ENCODE measurements at regions not wholly inside any gene's neighbourhood (a gene's known extent, or its start where the extent isn't known, plus 50 kb on each side); places are given as distances from the start of the nearest gene placed in this dataset.

- TF ChIP-seq, protein P1, sequence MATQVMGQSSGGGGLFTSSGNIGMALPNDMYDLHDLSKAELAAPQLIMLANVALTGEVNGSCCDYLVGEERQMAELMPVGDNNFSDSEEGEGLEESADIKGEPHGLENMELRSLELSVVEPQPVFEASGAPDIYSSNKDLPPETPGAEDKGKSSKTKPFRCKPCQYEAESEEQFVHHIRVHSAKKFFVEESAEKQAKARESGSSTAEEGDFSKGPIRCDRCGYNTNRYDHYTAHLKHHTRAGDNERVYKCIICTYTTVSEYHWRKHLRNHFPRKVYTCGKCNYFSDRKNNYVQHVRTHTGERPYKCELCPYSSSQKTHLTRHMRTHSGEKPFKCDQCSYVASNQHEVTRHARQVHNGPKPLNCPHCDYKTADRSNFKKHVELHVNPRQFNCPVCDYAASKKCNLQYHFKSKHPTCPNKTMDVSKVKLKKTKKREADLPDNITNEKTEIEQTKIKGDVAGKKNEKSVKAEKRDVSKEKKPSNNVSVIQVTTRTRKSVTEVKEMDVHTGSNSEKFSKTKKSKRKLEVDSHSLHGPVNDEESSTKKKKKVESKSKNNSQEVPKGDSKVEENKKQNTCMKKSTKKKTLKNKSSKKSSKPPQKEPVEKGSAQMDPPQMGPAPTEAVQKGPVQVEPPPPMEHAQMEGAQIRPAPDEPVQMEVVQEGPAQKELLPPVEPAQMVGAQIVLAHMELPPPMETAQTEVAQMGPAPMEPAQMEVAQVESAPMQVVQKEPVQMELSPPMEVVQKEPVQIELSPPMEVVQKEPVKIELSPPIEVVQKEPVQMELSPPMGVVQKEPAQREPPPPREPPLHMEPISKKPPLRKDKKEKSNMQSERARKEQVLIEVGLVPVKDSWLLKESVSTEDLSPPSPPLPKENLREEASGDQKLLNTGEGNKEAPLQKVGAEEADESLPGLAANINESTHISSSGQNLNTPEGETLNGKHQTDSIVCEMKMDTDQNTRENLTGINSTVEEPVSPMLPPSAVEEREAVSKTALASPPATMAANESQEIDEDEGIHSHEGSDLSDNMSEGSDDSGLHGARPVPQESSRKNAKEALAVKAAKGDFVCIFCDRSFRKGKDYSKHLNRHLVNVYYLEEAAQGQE (IDR thresholded peaks at IDR 0.05; ENCODE audit: low read depth, low read length), result no peak
- no peak for TF ChIP-seq YY1 (IDR thresholded peaks at IDR 0.05; ENCODE audit: low read depth)
- no peak for TF ChIP-seq USF1 (IDR thresholded peaks at IDR 0.05; ENCODE audit: borderline replicate concordance, low read depth)
- no peak for TF ChIP-seq SMC3 (IDR thresholded peaks at IDR 0.05; ENCODE audit: low read depth, low read length)
- no peak for TF ChIP-seq RAD21 (IDR thresholded peaks at IDR 0.05; ENCODE audit: low read length)
- TF ChIP-seq FOXJ3 (CRISPR knock-in tag; IDR thresholded peaks at IDR 0.05), result no peak
- TF ChIP-seq EP300 (IDR thresholded peaks at IDR 0.05; ENCODE audit: borderline replicate concordance in 1 of 2, low read depth in 1 of 2, low read length in 1 of 2), result no peak
- TF ChIP-seq MXI1 (IDR thresholded peaks at IDR 0.05; ENCODE audit: low read depth, low read length), result no peak
- no peak for TF ChIP-seq ELF1 (IDR thresholded peaks at IDR 0.05)
- TF ChIP-seq PBX3 (IDR thresholded peaks at IDR 0.05), result no peak
Observed at GRCh38 chr5:135232958-135233357, 166.1 kb downstream of the MACROH2A1 start (continued).

DNA sequence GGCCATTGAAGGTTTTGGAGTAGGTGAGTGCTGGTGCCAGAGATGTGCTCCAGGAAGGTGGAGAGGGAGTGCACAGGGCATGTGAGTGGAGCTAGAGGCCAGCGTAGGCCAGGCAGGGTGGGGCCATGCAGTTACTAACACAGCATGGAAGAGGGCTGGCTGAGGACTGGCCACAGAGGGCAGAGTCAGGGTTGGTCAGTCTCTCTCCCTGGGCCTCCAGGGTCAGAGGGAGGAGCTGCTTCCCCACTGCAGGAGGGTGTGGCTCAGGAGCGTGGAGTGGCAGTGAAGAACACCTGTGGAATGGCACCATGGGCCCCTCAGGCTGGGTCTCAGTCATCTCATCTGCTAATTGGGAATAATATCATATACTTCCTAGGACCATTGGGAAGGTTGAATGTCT lies 167.7 kb downstream of the MACROH2A1 start:
- H2AFZ ChIP-seq (ENCODE audit: low read depth), result no peak overlapping the region
- no peaks in the 10 kb centered on the region for H3K9me2 ChIP-seq
- H3K27ac ChIP-seq (ENCODE audit: low read depth in 2 of 2, low read length in 1 of 2), result no peak overlapping the region
- no peaks in the 10 kb centered on the region for H3F3A ChIP-seq (replicated peaks; ENCODE audit: insufficient read depth)
- WGBS (ENCODE audit: low lambda C conversion rate), result 92% methylated on average over 2 of the region's 2 CpGs
- H3K4me2 ChIP-seq, result no peak overlapping the region
- no peak overlapping the region for H3K9ac ChIP-seq
- no peak for DNase-seq
- H3K27me3 ChIP-seq (ENCODE audit: insufficient read depth), result no peaks in the 10 kb centered on the region
- H3K79me2 ChIP-seq (ENCODE audit: insufficient read depth), result no peaks in the 10 kb centered on the region
- ChIA-PET POLR2A (no interaction called here), CTCF (no interaction called here)
- H4K20me1 ChIP-seq (ENCODE audit: insufficient read depth), result no peaks in the 10 kb centered on the region
- no peaks in the 10 kb centered on the region for H3K36me3 ChIP-seq (replicated peaks in 1 of 2; ENCODE audit: control insufficient read depth in 1 of 2, insufficient read depth in 2 of 2, low read length in 1 of 2)
- H3K9me3 ChIP-seq, result no peaks in the 10 kb centered on the region
- peaks cover 0 to 32% of the 10 kb centered on the region in 2 experiments; a peak in 2 of 4 replicates for H3K4me1 ChIP-seq (ENCODE audit: control insufficient read depth in 1 of 2, insufficient read depth in 2 of 2, low read depth in 1 of 2, low read length in 1 of 2)
- H3K4me3 ChIP-seq (ENCODE audit: low read depth in 2 of 2, low read length in 1 of 2), result no peak overlapping the region
- TF ChIP-seq EP300 (IDR thresholded peaks at IDR 0.05; ENCODE audit: borderline replicate concordance in 1 of 2, low read depth in 1 of 2, low read length in 1 of 2) (no peak), CTCF (IDR thresholded peaks at IDR 0.05) (no peak), JUND (IDR thresholded peaks at IDR 0.05) (no peak), RXRA (IDR thresholded peaks at IDR 0.05; ENCODE audit: borderline replicate concordance, low read depth) (no peak), PBX3 (IDR thresholded peaks at IDR 0.05) (no peak), MXI1 (IDR thresholded peaks at IDR 0.05; ENCODE audit: low read depth, low read length) (no peak), RCOR1 (IDR thresholded peaks at IDR 0.05; ENCODE audit: low read length) (no peak), TEAD4 (IDR thresholded peaks at IDR 0.05; ENCODE audit: borderline replicate concordance, insufficient read depth) (no peak), ZBTB33 (IDR thresholded peaks at IDR 0.05; ENCODE audit: borderline replicate concordance, low read depth) (no peak), EZH2phosphoT487 (IDR thresholded peaks at IDR 0.05; ENCODE audit: borderline replicate concordance, low read depth) (no peak), MEF2A (IDR thresholded peaks at IDR 0.05; ENCODE audit: borderline replicate concordance, low read depth) (no peak), ELF1 (IDR thresholded peaks at IDR 0.05) (no peak), CHD2 (IDR thresholded peaks at IDR 0.05; ENCODE audit: low read length, partially characterized antibody) (no peak), YY1 (IDR thresholded peaks at IDR 0.05; ENCODE audit: low read depth) (no peak)
- TF ChIP-seq, protein P2, sequence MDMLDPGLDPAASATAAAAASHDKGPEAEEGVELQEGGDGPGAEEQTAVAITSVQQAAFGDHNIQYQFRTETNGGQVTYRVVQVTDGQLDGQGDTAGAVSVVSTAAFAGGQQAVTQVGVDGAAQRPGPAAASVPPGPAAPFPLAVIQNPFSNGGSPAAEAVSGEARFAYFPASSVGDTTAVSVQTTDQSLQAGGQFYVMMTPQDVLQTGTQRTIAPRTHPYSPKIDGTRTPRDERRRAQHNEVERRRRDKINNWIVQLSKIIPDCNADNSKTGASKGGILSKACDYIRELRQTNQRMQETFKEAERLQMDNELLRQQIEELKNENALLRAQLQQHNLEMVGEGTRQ (IDR thresholded peaks at IDR 0.05; ENCODE audit: borderline replicate concordance, low read depth, low read length), result no peak
